HCT116 (cell line): ENCODE measurements at regions not wholly inside any gene's neighbourhood (a gene's known extent, or its start where the extent isn't known, plus 50 kb on each side); places are given as distances from the start of the nearest gene placed in this dataset.

Experiments
- ATAC-seq: fragments of 200-7000 bp; cut with Tn5 transposase; 2 replicates; pipeline ENCODE4 v1.9.1; 2020; ENCODE audit warnings: mild to moderate bottlenecking, moderate library complexity
- BruUV-seq: library from RNA; stranded (reverse); fragments of 400-500 nt; replicated peaks from 2 replicates; lab custom pipeline; 2021; lab: Mats Ljungman, UMichigan
- CTCF ChIA-PET: fragments of 300-600 bp; sonication (Branson Sonifier 250); formaldehyde crosslinking; loops from one replicate; lab custom pipeline; 2021; ENCODE audit warnings: antibody characterized with exemption; lab: Charles Lee
- POLR2A ChIA-PET: fragments of 300-600, 350-600 bp; sonication (Branson Sonifier 250); formaldehyde crosslinking; loops from one replicate; lab custom pipeline; 2021; ENCODE audit warnings: antibody characterized with exemption; lab: Charles Lee
- RAD21 ChIA-PET, 2 experiments: fragments of 300-600 bp; sonication (Branson Sonifier 250); formaldehyde crosslinking; loops; one replicate each; lab custom pipeline; 2023; ENCODE audit warnings: low total read pairs in 2 of 2; ENCODE audit not compliant: uncharacterized antibody in 2 of 2, unreplicated experiment in 2 of 2, low non-redundant PET in 1 of 2; lab: Charles Lee
- DNase-seq: peaks from one replicate; pipeline ENCODE4 v3.0.0-alpha.2; 2010; ENCODE audit warnings: low read depth, low spot score
- H2AFZ ChIP-seq: fragments of 200-600 bp; shearing (Covaris generic), sonication (generic); 2 replicates; pipeline ENCODE4 v1.6.1; 2017; ENCODE audit warnings: low read depth, mixed run types, mixed read lengths, antibody characterized with exemption, low read length; ENCODE audit not compliant: poor library complexity, severe bottlenecking
- H3K27ac ChIP-seq: 2 replicates; pipeline ENCODE4 v1.5.1; 2012; ENCODE audit warnings: low read depth, low read length
- H3K27me3 ChIP-seq: fragments of 200-600 bp; sonication (generic); 2 replicates; pipeline ENCODE4 v1.6.1; 2016; ENCODE audit warnings: mixed run types, low read length, mixed read lengths; ENCODE audit not compliant: insufficient read depth
- H3K36me3 ChIP-seq, 2 experiments: fragments of 200-500 bp in 1 of 2; fragments of 200-600 bp in 1 of 2; sonication (Bioruptor generic) in 1 of 2; sonication (generic) in 1 of 2; 2 replicates each; pipeline versions ENCODE4 v1.5.1 to v1.6.1; 2014 to 2016; ENCODE audit warnings: low read length in 2 of 2, inconsistent platforms in 1 of 2, mixed read lengths in 1 of 2, mixed run types in 1 of 2; ENCODE audit not compliant: insufficient read depth in 2 of 2, control insufficient read depth in 1 of 2
- H3K4me1 ChIP-seq, 2 experiments: fragments of 200-600 bp in 1 of 2; sonication (generic) in 1 of 2; 2 replicates each; pipeline versions ENCODE4 v1.5.1 to v1.6.1; 2012 to 2017; ENCODE audit warnings: low read length in 2 of 2, inconsistent platforms in 1 of 2, mild to moderate bottlenecking in 1 of 2, mixed read lengths in 1 of 2, mixed run types in 1 of 2, moderate library complexity in 1 of 2; ENCODE audit not compliant: insufficient read depth in 2 of 2, control insufficient read depth in 1 of 2
- H3K4me2 ChIP-seq: fragments of 200-600 bp; sonication (generic); 2 replicates; pipeline ENCODE4 v1.6.1; 2017; ENCODE audit warnings: mixed run types, low read length, mixed read lengths
- H3K4me3 ChIP-seq, 2 experiments: fragments of 200-600 bp in 1 of 2; sonication (generic) in 1 of 2; replicated peaks in 1 of 2; 2 replicates each; pipeline ENCODE4 v1.5.1; 2011 to 2016; ENCODE audit warnings: low read length in 2 of 2, control low read depth in 1 of 2, low read depth in 1 of 2, mild to moderate bottlenecking in 1 of 2, mixed read lengths in 1 of 2, mixed run types in 1 of 2
- H3K79me2 ChIP-seq: fragments of 200-600 bp; sonication (generic); 2 replicates; pipeline ENCODE4 v1.6.1; 2017; ENCODE audit warnings: mild to moderate bottlenecking, mixed run types, low read length, moderate library complexity, mixed read lengths; ENCODE audit not compliant: insufficient read depth
- H3K9ac ChIP-seq: fragments of 200-600 bp; sonication (generic); 2 replicates; pipeline ENCODE4 v1.6.1; 2016; ENCODE audit warnings: low read length, mixed read lengths
- H3K9me2 ChIP-seq: fragments of 200-600 bp; sonication (generic), shearing (Covaris generic); 2 replicates; pipeline ENCODE4 v1.6.1; 2017; ENCODE audit warnings: mixed run types, mild to moderate bottlenecking, moderate library complexity; ENCODE audit not compliant: insufficient read depth
- H3K9me3 ChIP-seq, 2 experiments: fragments of 200-500 bp in 1 of 2; fragments of 200-600 bp in 1 of 2; sonication (Bioruptor generic) in 1 of 2; sonication (generic) in 1 of 2; 2 replicates each; pipeline ENCODE4 v1.6.1; 2014 to 2017; ENCODE audit warnings: low read length in 2 of 2, mixed read lengths in 2 of 2, inconsistent platforms in 1 of 2, low read depth in 1 of 2, mild to moderate bottlenecking in 1 of 2, mixed run types in 1 of 2, moderate library complexity in 1 of 2; ENCODE audit not compliant: control insufficient read depth in 1 of 2, insufficient read depth in 1 of 2
- H4K20me1 ChIP-seq: fragments of 200-600 bp; sonication (generic), shearing (Covaris generic); 2 replicates; pipeline ENCODE4 v1.6.1; 2017; ENCODE audit warnings: mixed run types, mild to moderate bottlenecking, moderate library complexity; ENCODE audit not compliant: insufficient read depth
- ATF3 ChIP-seq: IDR thresholded peaks from 2 replicates; pipeline ENCODE4 v1.6.1; 2012
- CEBPB ChIP-seq: IDR thresholded peaks from 2 replicates; pipeline ENCODE4 v1.6.1; 2012; ENCODE audit warnings: low read depth
- CTCF ChIP-seq, 3 experiments: fragments of 200-600 bp in 1 of 3; sonication (generic) in 1 of 3; IDR thresholded peaks in 2 of 3; conservative IDR thresholded peaks in 1 of 3; 2 replicates each; pipeline ENCODE4 v1.5.1; 2012 to 2017; ENCODE audit warnings: low read depth in 2 of 3, low read length in 2 of 3, antibody characterized with exemption in 1 of 3, borderline replicate concordance in 1 of 3, control low read depth in 1 of 3, mild to moderate bottlenecking in 1 of 3, mixed read lengths in 1 of 3, mixed run types in 1 of 3, moderate library complexity in 1 of 3; ENCODE audit not compliant: insufficient read depth in 1 of 3
- ELF1 ChIP-seq: IDR thresholded peaks from 2 replicates; pipeline ENCODE4 v1.6.1; 2012; ENCODE audit warnings: low read depth, borderline replicate concordance
- EZH2 ChIP-seq: fragments of 200-600 bp; sonication (generic); IDR thresholded peaks from 2 replicates; pipeline ENCODE4 v1.6.1; 2017; ENCODE audit warnings: antibody characterized with exemption, mixed run types
- EZH2phosphoT487 ChIP-seq: fragments of 200-600 bp; IDR thresholded peaks from 2 replicates; pipeline ENCODE4 v1.6.1; 2018; ENCODE audit warnings: antibody characterized with exemption, borderline replicate concordance
- FOSL1 ChIP-seq: IDR thresholded peaks from 2 replicates; pipeline ENCODE4 v1.6.1; 2012; ENCODE audit warnings: low read depth
- MAX ChIP-seq: IDR thresholded peaks from 2 replicates; pipeline ENCODE4 v1.6.1; 2012
- POLR2AphosphoS5 ChIP-seq: IDR thresholded peaks from 2 replicates; pipeline ENCODE4 v1.6.1; 2011; ENCODE audit warnings: mild to moderate bottlenecking, low read depth, low read length, moderate library complexity
- RAD21 ChIP-seq: IDR thresholded peaks from 2 replicates; pipeline ENCODE4 v1.6.1; 2012; ENCODE audit warnings: low read depth, mild to moderate bottlenecking
- SIN3A ChIP-seq: IDR thresholded peaks from 2 replicates; pipeline ENCODE4 v1.6.1; 2012; ENCODE audit warnings: low read depth
- SP1 ChIP-seq: IDR thresholded peaks from 2 replicates; pipeline ENCODE4 v1.6.1; 2012; ENCODE audit warnings: low read depth
- TCF7L2 ChIP-seq: IDR thresholded peaks from 2 replicates; pipeline ENCODE4 v1.7.0; 2011; ENCODE audit warnings: borderline replicate concordance, inconsistent platforms; ENCODE audit not compliant: insufficient read depth, insufficient read length; ENCODE audit errors: extremely low read depth
- YY1 ChIP-seq: IDR thresholded peaks from 2 replicates; pipeline ENCODE4 v1.6.1; 2011; ENCODE audit warnings: low read length, low read depth, moderate library complexity, mild to moderate bottlenecking; ENCODE audit not compliant: insufficient replicate concordance; ENCODE audit errors: extremely low read depth
- ZFX ChIP-seq: fragments of 450-650 bp; IDR thresholded peaks from 2 replicates; pipeline ENCODE4 v1.6.1; 2017
- ZNF274 ChIP-seq: fragments of 200-500 bp; sonication (Bioruptor generic); IDR thresholded peaks from 2 replicates; pipeline ENCODE4 v1.6.1; 2014; ENCODE audit warnings: mild to moderate bottlenecking, low read depth, low read length, inconsistent platforms
- intact Hi-C: fragments of 100-400 bp; cut with micrococcal nuclease; formaldehyde crosslinking; loops from 2 replicates; pipeline ENCODE4 v1.10.0; 2022

DNA sequence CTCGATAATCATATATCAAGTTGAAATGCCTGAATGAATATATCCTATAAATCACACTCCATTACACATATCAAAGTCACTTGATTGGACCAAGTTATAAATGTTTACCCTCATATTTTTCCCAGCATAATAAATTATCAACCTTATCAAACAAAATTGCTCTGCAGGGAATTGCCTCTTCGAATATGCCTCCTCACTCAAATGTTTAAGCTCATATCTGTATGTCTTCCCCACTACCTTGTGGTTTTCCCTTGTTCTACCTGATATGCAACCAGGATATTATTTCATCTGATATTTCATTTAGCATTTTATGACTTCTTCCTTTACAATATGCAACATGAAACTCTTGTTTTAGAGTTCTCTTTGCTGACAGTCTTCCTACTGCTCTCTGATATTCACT lies 226.4 kb downstream of the RASSF9 start:
- POLR2A ChIA-PET = no interaction called here
- RAD21 ChIA-PET = no interaction called here
- H3K4me3 ChIP-seq = no peak overlapping the region
- ATAC-seq (no peak), DNase-seq (no peak)
- H2AFZ ChIP-seq = no peak overlapping the region
- H3K79me2 ChIP-seq = no peaks in the 10 kb centered on the region
- H4K20me1 ChIP-seq = no peaks in the 10 kb centered on the region
- H3K27me3 ChIP-seq = no peaks in the 10 kb centered on the region
- H3K9ac ChIP-seq = no peak overlapping the region
- H3K36me3 ChIP-seq = no peaks in the 10 kb centered on the region
- no peaks in the 10 kb centered on the region for H3K9me2 ChIP-seq
- H3K9me3 ChIP-seq = no peaks in the 10 kb centered on the region
- no peak overlapping the region for H3K27ac ChIP-seq
- no peak overlapping the region for H3K4me2 ChIP-seq
- CTCF ChIA-PET = no interaction called here
- no TSS peak for BruUV-seq
- no peak for TF ChIP-seq MAX
- no peak for TF ChIP-seq CTCF (IDR thresholded peaks at IDR 0.05 in 2 of 3, conservative IDR thresholded peaks at IDR 0.05 in 1 of 3; ENCODE audit: borderline replicate concordance in 1 of 3, insufficient read depth in 1 of 3, low read depth in 2 of 3, low read length in 2 of 3)
- TF ChIP-seq ZFX = no peak
- TF ChIP-seq POLR2AphosphoS5 = no peak
- no peak for TF ChIP-seq FOSL1
- no peak for TF ChIP-seq EZH2
- TF ChIP-seq CEBPB = no peak
- intact Hi-C loops = no loop called here
- no peaks in the 10 kb centered on the region for H3K4me1 ChIP-seq

- no peaks in the 10 kb centered on the region for H3K9me2 ChIP-seq
- ATAC-seq (no peak), DNase-seq (no peak)
- H3K9me3 ChIP-seq = no peaks in the 10 kb centered on the region
- H3K4me3 ChIP-seq = no peak overlapping the region
- no TSS peak for BruUV-seq
- intact Hi-C loops = no loop called here
- H3K79me2 ChIP-seq = no peaks in the 10 kb centered on the region
- no peaks in the 10 kb centered on the region for H4K20me1 ChIP-seq
- no peak overlapping the region for H3K4me2 ChIP-seq
- no peaks in the 10 kb centered on the region for H3K27me3 ChIP-seq
- RAD21 ChIA-PET = no interaction called here
- no peak overlapping the region for H2AFZ ChIP-seq
- H3K9ac ChIP-seq = no peak overlapping the region
- H3K36me3 ChIP-seq = no peaks in the 10 kb centered on the region
- POLR2A ChIA-PET = no interaction called here
- no peaks in the 10 kb centered on the region for H3K4me1 ChIP-seq
- no peak overlapping the region for H3K27ac ChIP-seq
- CTCF ChIA-PET = no interaction called here
- TF ChIP-seq POLR2AphosphoS5 (no peak), EZH2 (no peak), SP1 (no peak), SIN3A (no peak), ATF3 (no peak), CTCF (IDR thresholded peaks at IDR 0.05 in 2 of 3, conservative IDR thresholded peaks at IDR 0.05 in 1 of 3; ENCODE audit: borderline replicate concordance in 1 of 3, insufficient read depth in 1 of 3, low read depth in 2 of 3, low read length in 2 of 3) (no peak), ZFX (no peak), TCF7L2 (no peak), EZH2phosphoT487 (no peak), ELF1 (no peak), MAX (no peak), YY1 (no peak), RAD21 (no peak), ZNF274 (no peak)
Observed at GRCh38 chr12:85610194-85610593, 226.0 kb downstream of the RASSF9 start.
